GM13977 (cell line): ENCODE measurements at regions not wholly inside any gene's neighbourhood (a gene's known extent, or its start where the extent isn't known, plus 50 kb on each side); places are given as distances from the start of the nearest gene placed in this dataset.

Source experiments
- DNase-seq: peaks from one replicate; pipeline ENCODE4 v3.0.0; 2012; ENCODE audit warnings: low spot score
- CTCF ChIP-seq: IDR thresholded peaks from 2 replicates; pipeline ENCODE4 v1.5.1; 2012; ENCODE audit warnings: mild to moderate bottlenecking, control low read depth; ENCODE audit not compliant: insufficient read depth; ENCODE audit errors: extremely low read depth, missing control alignments
- in situ Hi-C: fragments of 300-500 bp; cut with MboI; formaldehyde crosslinking; loops from one replicate; pipeline ENCODE4 v1.12.0; 2022; ENCODE audit warnings: low sequenced_read_pairs, low pct_unique_long_range_greater_than_20kb, mixed read lengths, inconsistent platforms; ENCODE audit not compliant: unreplicated experiment

GRCh38 chr5:115432691-115433090, 111.9 kb downstream of the FEM1C start:
- TF ChIP-seq CTCF = no peak
- DNase-seq = no peak
- in situ Hi-C loops = no loop called here

DNA sequence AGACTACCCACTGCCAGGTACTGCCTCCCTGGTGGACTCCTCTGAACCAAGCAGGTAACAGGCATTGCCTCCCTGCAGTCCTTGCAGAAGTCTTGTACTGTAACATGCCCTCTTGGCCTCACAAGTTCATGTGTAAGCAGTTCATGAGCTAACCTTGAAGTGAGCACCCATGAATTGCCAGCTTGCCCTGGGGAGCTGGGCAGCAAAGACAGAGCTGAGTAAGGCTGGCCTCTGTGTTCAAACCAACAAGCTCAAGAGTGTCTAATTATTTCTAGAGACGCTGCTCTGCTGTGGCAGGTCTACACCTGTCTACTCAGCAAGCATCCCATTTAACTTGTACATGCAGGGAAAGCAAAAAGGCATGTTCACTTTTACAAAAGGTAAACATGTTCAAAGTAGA, 113.5 kb downstream of the FEM1C start:
- in situ Hi-C loops = no loop called here
- TF ChIP-seq CTCF = no peak
- DNase-seq = no peak

- no peak for TF ChIP-seq CTCF
- no peak for DNase-seq
- in situ Hi-C loops = no loop called here
Measured at GRCh38 chr5:115430374-115430773, 114.2 kb downstream of the FEM1C start.

DNA sequence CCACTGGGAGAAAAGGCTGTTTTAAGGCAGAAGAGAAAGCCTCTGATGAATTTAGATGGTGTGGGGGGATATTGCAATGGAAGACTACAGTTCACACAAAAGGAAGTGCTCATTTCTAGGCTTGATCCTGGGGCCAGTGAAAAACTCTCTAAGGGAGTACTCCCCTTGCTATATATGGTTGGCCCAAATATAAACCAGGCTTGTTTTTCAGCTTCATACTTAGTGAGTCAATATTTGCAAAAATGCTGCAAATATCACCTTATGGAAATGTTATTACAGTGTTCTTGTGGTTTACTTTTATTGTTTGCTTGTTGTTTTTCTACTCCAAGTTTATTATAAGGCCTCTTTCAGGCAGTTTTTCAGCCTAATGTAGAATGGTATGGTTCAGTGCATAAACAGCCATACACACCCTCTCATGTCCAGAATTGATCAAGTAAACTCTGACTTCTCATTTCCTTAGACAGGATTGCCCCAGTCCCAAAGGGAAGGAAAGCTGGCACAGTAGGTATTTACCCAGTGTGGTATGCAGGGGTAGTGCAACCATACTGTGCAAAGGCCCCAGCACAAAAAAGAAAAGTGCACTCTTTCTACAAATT, 115.1 kb downstream of the FEM1C start:
- TF ChIP-seq CTCF = no peak
- in situ Hi-C loops = no loop called here

DNA sequence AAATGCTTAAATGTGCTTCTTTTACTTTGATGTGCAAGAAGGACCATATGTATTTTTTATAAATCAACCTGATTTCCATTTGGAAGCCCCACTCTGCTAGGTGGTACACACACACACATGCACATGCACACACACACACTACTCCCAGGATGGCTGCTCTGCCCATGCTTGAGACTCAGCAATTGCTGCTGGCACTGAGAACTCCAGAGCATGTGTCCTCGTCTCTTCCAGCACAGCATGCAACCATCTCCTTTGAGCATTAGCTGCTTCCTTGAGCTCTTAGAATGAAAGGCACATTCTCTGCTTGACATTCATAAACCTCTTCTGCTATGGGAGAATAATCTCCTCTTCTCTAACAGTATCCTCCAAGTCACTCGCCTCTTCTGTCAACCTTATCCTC, 115.9 kb downstream of the FEM1C start:
- no peak for DNase-seq
- no peak for TF ChIP-seq CTCF
- in situ Hi-C loops = no loop called here

More for the DNA sequence above, 115.1 kb downstream of the FEM1C start:
- no peak for DNase-seq

DNA sequence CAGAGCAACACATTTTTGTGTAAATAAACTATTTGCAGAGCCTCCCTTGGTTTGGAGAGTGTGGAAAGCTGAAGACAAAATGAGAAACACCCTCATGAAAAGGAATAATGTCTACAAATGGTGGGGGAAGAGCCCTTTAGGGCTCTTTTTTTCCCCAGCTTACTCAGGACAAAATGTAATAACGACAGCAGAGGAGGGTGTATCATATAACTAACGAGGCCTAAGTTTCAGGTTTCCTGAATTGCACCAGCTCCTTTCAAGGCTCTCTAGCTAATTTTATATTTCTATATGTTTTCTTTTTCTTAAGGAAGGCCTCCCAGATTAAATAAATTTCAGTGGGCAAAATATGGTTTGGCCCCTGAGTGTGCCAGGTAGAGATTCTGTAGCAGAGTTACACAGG, 116.3 kb downstream of the FEM1C start:
- in situ Hi-C loops = no loop called here
- no peak for DNase-seq
- no peak for TF ChIP-seq CTCF

DNA sequence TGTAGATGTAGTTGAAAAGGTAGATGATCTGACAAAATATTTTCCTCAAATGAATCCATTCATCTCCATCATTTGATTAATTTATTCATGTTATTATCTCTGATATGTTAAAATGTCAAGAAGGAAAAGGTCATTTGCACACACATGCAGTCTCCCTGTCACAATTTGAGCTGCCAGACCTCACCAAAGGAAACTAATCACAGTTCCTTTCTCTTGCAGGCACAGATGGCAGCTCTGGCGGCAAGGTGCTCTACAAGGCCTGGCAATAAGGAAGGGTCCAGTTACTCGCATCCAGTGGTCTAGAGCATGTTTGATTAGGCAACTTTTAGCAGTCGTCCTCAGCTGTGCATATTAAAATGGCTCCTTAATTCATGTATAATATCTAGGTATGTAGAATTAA, 120.1 kb downstream of the FEM1C start:
- DNase-seq = no peak
- in situ Hi-C loops = no loop called here
- no peak for TF ChIP-seq CTCF
